GM10248 (cell line): ENCODE measurements at regions not wholly inside any gene's neighbourhood (a gene's known extent, or its start where the extent isn't known, plus 50 kb on each side); places are given as distances from the start of the nearest gene placed in this dataset.

ENCODE experiments used
- CTCF ChIA-PET: fragments of 300-600 bp; sonication (Branson Sonifier 250); formaldehyde crosslinking; extraction: SDS; loops from one replicate; lab custom pipeline; 2021; ENCODE audit warnings: antibody characterized with exemption; lab: Yijun Ruan, JAX
- POLR2A ChIA-PET: fragments of 350-650 bp; sonication (Branson Sonifier 250); formaldehyde crosslinking; extraction: SDS; loops from one replicate; lab custom pipeline; 2020; ENCODE audit warnings: antibody characterized with exemption; lab: Yijun Ruan, JAX
- DNase-seq: peaks from one replicate; pipeline ENCODE4 v3.0.0; 2012; ENCODE audit errors: extremely low spot score
- TF ChIP-seq, protein P1 (sequence below): IDR thresholded peaks from 2 replicates; pipeline ENCODE4 v1.5.1; 2012; ENCODE audit warnings: mild to moderate bottlenecking, low read depth; ENCODE audit errors: extremely low read depth, missing control alignments, control extremely low read depth

DNA sequence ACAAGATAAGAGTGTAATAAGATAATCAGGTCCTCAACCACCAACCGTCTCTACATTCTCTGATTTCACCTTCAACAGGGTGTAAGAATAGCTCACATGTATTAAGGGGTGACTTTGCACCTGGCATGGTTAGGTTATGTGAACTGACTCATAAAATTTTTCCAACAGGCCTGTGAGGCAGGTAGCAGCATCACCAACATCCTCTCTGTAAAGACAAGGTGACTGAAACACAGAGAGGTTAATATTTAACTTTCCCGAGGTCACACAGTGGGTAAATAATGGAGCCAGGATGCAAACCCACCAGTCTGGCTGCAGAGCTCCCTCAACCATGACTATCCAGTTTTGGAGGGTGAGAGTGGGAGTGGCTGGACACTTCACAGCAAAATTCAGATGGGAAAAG, 317.2 kb downstream of the C16orf95 start:
- TF ChIP-seq, protein P1, sequence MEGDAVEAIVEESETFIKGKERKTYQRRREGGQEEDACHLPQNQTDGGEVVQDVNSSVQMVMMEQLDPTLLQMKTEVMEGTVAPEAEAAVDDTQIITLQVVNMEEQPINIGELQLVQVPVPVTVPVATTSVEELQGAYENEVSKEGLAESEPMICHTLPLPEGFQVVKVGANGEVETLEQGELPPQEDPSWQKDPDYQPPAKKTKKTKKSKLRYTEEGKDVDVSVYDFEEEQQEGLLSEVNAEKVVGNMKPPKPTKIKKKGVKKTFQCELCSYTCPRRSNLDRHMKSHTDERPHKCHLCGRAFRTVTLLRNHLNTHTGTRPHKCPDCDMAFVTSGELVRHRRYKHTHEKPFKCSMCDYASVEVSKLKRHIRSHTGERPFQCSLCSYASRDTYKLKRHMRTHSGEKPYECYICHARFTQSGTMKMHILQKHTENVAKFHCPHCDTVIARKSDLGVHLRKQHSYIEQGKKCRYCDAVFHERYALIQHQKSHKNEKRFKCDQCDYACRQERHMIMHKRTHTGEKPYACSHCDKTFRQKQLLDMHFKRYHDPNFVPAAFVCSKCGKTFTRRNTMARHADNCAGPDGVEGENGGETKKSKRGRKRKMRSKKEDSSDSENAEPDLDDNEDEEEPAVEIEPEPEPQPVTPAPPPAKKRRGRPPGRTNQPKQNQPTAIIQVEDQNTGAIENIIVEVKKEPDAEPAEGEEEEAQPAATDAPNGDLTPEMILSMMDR: no peak
- POLR2A ChIA-PET: no interaction called here
- CTCF ChIA-PET: no interaction called here
- DNase-seq: no peak

DNA sequence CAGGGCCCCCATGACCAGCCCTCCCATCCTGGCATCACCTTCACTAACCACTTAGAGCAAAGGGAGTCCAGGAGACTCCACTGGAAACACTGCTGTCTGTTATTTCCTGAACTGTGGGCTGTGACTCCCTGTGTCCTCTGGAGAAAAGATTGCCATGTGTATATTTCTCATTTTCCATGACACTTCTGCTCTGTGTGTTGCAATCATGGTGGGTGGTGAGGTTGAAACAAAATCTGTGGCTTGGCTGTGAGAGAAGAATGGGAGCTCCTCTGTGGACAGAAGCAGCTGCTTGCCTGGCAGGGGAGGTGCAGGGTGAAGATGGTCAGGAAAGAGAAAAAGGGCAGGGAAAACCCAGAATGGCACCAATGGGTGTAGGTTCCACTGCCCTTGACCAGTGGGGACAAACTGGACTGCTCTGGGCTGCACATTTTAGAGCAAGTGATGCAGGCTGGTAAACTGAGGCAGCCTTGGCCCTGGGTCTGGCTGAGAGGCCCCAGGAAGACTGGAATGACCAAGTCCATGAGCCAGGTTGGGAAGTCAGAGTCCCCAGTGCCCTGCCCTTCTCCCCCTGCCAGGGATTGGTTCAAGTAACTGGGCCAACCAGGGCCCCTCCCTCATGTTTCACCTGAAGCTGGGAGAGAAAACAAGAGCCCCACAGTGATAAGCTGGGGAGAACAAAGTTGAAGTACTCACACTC, 314.3 kb downstream of the C16orf95 start:
- POLR2A ChIA-PET: no interaction called here
- no peak for DNase-seq
- TF ChIP-seq, protein P1: no peak
- CTCF ChIA-PET: interaction anchor here (1.2 kb wide), 1 partner anchor 10 kb away, joined by 3 read pairs; no protein-coding TSS in a partner anchor

DNA sequence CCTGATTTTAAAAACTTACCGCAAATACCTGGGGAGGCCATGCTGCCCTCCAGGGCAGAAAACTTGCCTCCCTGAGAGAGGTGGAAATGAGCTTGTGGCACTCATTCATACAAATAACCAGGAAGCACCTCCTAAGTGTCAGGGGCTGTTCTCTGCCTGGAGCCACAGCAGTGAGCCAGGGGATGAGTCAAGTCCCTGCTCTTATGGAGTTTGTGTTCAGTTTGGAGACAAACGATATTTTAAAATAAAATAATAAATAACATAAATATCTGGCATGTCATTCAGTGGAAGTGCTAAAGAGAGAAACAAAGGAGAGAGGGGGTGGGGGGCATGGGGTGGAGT, 313.8 kb downstream of the C16orf95 start:
- no peak for DNase-seq
- POLR2A ChIA-PET: no interaction called here
- CTCF ChIA-PET: interaction anchor here (1.2 kb wide), 1 partner anchor 10 kb away, joined by 3 read pairs; no protein-coding TSS in a partner anchor

DNA sequence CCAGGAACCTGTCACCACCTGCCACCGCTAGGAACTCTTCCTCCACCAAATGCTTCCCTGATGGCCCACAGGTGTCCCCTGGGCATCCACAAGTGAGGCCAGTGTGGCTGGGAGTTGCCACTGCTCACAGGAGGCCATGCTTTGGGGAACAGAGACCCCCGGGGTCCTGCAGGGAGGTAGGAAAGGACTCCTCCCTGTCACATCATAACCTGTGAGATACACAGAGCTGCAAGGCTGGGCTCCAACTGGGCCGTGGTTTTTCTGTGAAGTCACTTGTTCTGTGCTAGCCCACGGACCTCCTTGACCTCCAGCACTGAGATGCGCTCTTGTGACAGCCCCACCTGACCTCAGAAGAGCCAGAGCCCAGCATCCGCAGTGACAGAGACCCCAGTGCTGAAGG, 311.2 kb downstream of the C16orf95 start:
- ChIA-PET POLR2A (no interaction called here), CTCF (interaction anchor here (2.3 kb wide), 1 partner anchor 11 kb away, joined by 5 read pairs; no protein-coding TSS in a partner anchor)
- no peak for DNase-seq
- TF ChIP-seq, protein P1: no peak

More for the DNA sequence above, 313.8 kb downstream of the C16orf95 start:
- TF ChIP-seq, protein P1: no peak

DNA sequence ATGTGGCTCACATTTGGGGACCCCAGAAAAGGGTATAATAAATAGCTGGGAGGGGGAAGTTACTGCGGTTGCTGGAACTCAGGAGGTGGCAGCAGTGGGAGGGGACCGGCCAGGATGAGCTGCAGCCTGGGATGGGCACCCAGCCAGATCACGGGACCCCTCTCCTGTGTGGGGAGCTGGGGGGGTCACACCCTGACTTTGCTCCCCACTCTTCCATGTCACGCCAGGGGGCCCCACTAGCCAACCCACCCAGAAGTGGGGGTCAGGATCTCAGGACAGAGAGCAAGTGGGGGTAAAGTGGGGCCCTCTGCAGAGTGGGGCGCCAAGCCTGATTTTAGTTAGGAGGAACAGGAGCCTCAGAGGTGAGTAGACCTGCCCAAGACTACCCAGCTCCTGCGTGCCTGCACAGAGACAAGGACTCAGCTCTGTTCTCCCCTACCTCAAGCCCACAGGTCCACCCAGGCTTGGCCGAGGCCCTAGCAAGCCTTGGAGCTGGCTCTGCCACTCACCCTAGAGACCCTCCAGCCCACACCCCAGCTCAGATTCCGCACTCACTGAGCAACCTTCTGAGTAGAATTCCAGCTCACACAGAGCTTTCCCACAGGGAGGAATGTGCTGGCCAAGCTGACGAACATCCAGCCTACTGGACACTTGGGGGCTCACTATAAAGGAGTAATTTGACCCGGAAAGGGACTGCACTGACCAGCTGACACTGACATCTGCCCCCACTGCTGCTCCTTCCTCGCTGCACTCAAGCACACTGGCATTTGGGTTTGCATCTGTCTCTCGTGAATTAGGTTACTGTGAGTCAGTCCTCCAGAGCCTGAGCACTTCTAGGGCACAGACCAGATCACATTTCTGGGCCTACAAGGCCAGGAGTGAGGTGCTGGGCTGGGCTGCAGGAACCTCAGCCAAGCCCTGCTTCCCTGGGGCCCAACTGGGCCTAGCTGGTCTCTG, 310.1 kb downstream of the C16orf95 start:
- POLR2A ChIA-PET: no interaction called here

DNA sequence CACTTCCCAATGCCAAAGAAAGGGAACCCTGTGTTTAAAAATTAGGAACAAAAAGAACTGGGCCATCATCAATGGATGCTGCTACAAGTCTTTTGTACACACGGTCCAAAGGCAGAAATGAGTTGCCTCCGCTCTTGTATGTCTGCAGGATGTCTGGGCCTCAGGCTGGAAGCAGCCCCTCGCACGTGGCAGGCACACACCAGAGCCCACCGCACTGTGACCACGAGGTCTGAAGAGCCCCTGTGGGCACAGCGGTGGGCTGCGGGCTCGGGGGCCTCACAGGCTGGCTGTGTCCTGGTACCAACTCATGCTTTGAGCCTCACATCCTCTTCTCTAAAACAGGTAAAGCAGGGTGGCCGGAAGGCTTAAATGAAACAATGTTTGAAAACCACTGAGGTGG, 309.3 kb downstream of the C16orf95 start:
- CTCF ChIA-PET: interaction anchor here (2.3 kb wide), 1 partner anchor 9 kb away, joined by 5 read pairs; no protein-coding TSS in a partner anchor
- TF ChIP-seq, protein P1: no peak
- POLR2A ChIA-PET: no interaction called here
- no peak for DNase-seq

More for the DNA sequence above, 310.1 kb downstream of the C16orf95 start:
- DNase-seq: no peak
- TF ChIP-seq, protein P1: no peak
- CTCF ChIA-PET: interaction anchor here (2.3 kb wide), 1 partner anchor 10 kb away, joined by 5 read pairs; no protein-coding TSS in a partner anchor
